Fibroblast of the aortic adventitia (primary cell): ENCODE measurements at regions not wholly inside any gene's neighbourhood (a gene's known extent, or its start where the extent isn't known, plus 50 kb on each side); places are given as distances from the start of the nearest gene placed in this dataset.

Experiments
- DNase-seq: peaks from one replicate; pipeline ENCODE4 v3.0.0-alpha.2; 2010; ENCODE audit warnings: low read depth
- H3K4me3 ChIP-seq: 2 replicates; pipeline ENCODE4 v1.5.1; 2011; ENCODE audit warnings: low read depth, mild to moderate bottlenecking, control low read depth, low read length, moderate library complexity
- TF ChIP-seq, protein P1 (sequence below): IDR thresholded peaks from 2 replicates; pipeline ENCODE4 v1.5.1; 2011; ENCODE audit warnings: mild to moderate bottlenecking, low read length, control low read depth, inconsistent platforms; ENCODE audit not compliant: insufficient read depth

DNA sequence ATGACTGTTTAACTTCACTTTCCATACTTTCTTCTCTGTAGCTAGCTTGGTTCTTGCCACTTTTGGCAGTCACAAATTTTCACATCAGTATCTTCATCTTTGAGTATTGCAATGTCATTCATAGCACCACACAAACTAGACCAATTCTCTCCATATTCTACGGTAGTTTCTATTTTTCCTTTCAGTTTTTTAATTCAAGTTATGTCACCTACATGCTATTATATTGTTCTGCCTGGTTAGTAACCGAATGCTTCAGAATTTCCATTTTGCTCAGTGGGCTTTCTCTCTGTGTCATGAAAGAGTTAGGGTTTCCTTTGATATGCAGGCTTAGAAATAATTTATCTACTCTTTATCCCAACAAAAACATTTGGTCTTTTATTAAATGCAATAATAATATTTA, 896.5 kb downstream of the GATA3 start:
- DNase-seq: no peak
- H3K4me3 ChIP-seq: no peak overlapping the region
- TF ChIP-seq, protein P1, sequence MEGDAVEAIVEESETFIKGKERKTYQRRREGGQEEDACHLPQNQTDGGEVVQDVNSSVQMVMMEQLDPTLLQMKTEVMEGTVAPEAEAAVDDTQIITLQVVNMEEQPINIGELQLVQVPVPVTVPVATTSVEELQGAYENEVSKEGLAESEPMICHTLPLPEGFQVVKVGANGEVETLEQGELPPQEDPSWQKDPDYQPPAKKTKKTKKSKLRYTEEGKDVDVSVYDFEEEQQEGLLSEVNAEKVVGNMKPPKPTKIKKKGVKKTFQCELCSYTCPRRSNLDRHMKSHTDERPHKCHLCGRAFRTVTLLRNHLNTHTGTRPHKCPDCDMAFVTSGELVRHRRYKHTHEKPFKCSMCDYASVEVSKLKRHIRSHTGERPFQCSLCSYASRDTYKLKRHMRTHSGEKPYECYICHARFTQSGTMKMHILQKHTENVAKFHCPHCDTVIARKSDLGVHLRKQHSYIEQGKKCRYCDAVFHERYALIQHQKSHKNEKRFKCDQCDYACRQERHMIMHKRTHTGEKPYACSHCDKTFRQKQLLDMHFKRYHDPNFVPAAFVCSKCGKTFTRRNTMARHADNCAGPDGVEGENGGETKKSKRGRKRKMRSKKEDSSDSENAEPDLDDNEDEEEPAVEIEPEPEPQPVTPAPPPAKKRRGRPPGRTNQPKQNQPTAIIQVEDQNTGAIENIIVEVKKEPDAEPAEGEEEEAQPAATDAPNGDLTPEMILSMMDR: no peak

DNA sequence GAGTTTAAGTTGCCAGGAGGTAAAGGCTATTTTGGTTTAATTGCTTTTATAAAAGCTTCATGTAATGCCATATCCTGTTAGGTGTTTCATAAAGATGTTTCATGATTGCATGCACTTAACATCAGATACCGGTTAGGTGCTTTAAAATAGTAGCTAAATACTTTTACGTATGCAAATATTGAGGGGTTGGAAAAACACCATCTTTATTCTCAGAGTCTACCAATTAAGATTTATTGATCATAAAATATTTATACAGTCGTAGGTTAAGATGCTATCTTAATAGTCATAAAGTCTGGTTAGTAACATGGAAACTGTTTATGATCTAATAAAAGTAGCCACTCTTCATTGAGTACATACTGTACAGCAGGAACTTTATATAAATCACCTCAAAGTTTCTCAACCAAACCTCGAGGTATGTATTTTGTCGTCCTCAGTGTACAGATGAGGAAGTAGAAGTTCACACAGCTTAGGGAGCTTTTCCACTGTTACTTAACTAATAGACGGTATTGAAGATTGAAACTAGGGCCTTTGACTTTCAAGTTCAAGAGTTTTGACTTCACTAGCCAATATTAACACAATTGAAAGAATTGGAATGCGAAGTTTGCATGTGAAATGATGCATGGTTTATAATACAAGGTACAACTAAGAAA, 897.1 kb downstream of the GATA3 start:
- TF ChIP-seq, protein P1: no peak
- DNase-seq: no peak
- H3K4me3 ChIP-seq: no peak overlapping the region

DNA sequence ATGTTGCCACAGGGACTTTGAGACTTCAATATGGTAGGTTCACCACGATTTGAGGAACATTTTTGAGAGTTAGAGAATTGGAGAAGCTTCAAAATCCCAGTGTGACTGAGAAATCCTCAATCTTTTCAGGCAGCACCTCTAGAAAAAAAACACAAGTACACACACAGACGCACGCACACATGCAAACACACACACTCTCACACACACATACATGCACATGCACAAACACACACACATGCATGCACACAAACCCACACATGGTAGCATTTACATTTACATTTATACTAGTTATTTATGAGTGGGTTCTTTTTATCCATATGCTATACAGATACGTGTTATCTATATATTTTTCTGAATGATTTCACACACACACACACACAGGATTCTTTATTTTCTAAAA, 901.9 kb downstream of the GATA3 start:
- no peak for DNase-seq
- no peak overlapping the region for H3K4me3 ChIP-seq
- TF ChIP-seq, protein P1: no peak

DNA sequence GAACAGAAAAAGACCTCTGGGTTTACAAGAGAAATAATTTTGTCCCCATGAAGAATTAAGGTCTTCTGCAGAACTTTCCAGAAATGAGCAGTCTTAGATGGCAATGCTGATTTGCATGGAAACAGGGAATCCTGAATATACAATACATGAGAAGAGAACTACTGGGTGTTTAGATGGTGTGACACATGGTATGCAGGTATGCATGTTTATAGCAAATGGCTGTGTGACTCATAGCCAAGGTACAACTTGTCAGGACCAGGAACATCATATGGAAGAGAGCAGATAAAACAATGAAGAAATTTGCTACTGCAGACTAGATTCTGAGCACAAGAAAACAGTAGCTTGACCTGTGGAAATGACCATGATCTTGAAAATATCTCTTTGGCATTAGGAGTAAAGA, 907.8 kb downstream of the GATA3 start:
- TF ChIP-seq, protein P1: no peak
- H3K4me3 ChIP-seq: no peak overlapping the region
- no peak for DNase-seq

DNA sequence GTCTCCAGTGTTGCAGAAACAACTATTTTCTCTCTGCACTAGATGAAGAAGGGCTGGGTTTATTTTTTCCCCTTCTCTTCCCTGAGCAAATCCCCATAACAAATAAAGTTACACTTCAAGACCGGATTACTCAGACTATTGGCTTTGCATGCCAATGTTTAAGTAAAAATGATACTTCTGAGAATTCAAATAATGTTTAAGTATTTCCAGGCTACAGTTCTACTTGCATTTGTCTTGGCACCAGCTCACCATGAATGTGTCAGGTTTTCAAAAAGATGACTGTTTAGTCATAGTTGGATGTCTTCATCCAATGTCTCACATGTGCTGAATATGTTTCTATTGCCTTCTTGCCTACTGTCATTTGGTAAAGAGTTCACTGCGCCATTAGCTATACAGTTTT, 912.6 kb downstream of the GATA3 start:
- TF ChIP-seq, protein P1: no peak
- H3K4me3 ChIP-seq: no peak overlapping the region
- DNase-seq: no peak

DNA sequence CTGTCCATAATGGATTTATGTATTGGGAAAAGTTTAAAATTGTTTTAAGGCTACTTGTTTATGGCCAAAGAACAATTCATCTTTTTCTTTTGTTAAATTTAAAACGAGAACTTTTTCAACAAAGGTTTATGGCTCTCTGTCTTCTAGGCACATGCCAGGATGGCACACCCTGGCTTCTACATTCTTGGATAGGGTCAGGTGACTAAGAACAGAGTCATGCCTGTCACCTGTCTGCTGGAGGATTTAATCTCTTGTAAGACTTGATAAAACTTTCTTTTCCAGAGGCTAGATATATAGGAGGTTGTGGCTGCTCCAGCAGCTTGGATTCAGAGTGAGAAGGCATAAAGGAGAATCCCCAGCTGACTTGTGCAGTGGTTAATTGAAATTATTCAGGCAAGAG, 915.4 kb downstream of the GATA3 start:
- H3K4me3 ChIP-seq: no peak overlapping the region
- no peak for DNase-seq
- TF ChIP-seq, protein P1: no peak

DNA sequence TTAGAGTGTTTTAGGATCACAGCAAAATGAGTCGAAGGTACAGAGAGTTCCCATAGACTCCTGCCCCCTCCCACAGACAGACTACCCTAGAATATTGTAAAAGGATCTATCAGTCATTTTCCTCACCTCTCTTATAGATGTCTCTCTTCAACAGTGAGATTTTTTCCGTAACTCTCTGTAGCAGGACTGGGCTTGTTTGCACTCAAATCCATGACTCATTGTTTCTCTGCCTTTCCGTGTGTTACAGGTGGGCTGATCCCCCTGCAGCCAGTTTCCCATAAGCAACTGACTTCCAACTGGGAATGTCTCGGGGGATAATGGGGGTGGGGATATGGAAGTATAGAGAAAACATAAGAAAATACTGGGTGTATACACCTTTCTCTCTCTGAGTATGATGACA, 921.0 kb downstream of the GATA3 start:
- H3K4me3 ChIP-seq: no peak overlapping the region
- TF ChIP-seq, protein P1: no peak
- DNase-seq: no peak
